ENCODE measurements at regions not wholly inside any gene's neighbourhood (a gene's known extent, or its start where the extent isn't known, plus 50 kb on each side); places are given as distances from the start of the nearest gene placed in this dataset.

DNA sequence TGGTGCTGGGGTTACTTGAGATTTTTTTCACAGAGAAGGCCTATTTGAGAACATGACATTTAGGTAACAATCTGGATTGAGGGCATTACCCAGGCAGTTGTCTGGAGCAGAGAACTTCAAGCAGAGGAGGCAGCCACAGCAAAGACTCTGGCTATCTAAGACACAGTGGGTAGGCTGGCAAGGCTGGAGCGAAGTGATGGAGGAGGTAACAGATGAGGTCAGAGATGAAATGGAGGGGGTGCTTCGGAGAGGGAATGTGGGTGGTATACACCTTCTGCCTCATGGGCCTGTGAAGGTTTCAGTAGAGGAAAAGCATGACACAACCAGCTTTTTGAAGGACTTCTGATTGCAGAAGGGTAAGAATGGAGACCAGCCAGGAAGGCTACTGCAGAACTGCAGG lies 65.9 kb downstream of the TMEM174 start:
- H3K4me3 ChIP-seq (replicated peaks in 1 of 3) = no peak overlapping the region
- H3K9me3 ChIP-seq = no peaks in the 10 kb centered on the region
- no peak for DNase-seq
- intact Hi-C loops (cut with DNase I) = no loop called here
- no peak for TF ChIP-seq POLR2A (IDR thresholded peaks at IDR 0.05)
- TF ChIP-seq, protein P1, sequence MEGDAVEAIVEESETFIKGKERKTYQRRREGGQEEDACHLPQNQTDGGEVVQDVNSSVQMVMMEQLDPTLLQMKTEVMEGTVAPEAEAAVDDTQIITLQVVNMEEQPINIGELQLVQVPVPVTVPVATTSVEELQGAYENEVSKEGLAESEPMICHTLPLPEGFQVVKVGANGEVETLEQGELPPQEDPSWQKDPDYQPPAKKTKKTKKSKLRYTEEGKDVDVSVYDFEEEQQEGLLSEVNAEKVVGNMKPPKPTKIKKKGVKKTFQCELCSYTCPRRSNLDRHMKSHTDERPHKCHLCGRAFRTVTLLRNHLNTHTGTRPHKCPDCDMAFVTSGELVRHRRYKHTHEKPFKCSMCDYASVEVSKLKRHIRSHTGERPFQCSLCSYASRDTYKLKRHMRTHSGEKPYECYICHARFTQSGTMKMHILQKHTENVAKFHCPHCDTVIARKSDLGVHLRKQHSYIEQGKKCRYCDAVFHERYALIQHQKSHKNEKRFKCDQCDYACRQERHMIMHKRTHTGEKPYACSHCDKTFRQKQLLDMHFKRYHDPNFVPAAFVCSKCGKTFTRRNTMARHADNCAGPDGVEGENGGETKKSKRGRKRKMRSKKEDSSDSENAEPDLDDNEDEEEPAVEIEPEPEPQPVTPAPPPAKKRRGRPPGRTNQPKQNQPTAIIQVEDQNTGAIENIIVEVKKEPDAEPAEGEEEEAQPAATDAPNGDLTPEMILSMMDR (IDR thresholded peaks at IDR 0.05) = no peak
- H3K4me1 ChIP-seq = peaks cover 3 to 7% of the 10 kb centered on the region in 2 donors
- no peaks in the 10 kb centered on the region for H3K36me3 ChIP-seq
- H3K27me3 ChIP-seq = peaks cover 10% of the 10 kb centered on the region
- 92 to 95% methylated on average over 2 of the region's 2 CpGs for WGBS, 2 donors
- no peak overlapping the region for H3K27ac ChIP-seq

DNA sequence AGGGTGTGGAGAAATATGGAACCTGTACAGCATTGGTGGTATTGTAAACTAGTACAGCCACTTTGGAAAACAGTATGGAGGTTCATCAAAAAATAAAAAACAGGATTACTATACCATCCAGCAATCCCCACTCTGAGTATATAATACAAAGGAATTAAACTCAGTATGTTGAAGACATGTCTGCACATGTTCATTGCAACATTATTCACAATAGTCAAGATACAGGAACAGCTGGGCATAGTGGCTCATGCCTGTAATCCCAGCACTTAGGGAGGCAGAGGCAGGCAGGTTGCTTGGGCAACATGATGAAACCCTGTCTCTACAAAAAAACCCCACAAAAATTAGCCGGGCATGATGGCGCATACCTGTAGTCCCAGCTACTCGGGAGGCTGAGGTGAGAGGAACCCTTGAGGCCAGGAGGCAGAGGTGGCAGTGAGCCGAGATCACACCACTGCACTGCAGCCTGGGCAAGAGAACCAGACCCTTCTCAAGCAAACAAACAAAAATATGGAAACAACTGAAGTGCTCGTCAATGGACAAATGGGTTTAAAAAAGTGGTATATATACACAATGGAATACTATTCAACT lies 63.6 kb downstream of the TMEM174 start:
- TF ChIP-seq POLR2A (IDR thresholded peaks at IDR 0.05) = no peak
- TF ChIP-seq, protein P1 (IDR thresholded peaks at IDR 0.05) = no peak
- Histone ChIP-seq H3K36me3 (no peaks in the 10 kb centered on the region), H3K27me3 (peaks cover 31% of the 10 kb centered on the region), H3K27ac (no peak overlapping the region), H3K4me3 (replicated peaks in 1 of 3) (no peak overlapping the region), H3K4me1 (peaks cover 16 to 24% of the 10 kb centered on the region in 2 donors), H3K9me3 (no peaks in the 10 kb centered on the region)
- 87 to 92% methylated on average over 5 of the region's 5 CpGs for WGBS, 2 donors
- intact Hi-C loops (cut with DNase I) = no loop called here
- no peak for DNase-seq

DNA sequence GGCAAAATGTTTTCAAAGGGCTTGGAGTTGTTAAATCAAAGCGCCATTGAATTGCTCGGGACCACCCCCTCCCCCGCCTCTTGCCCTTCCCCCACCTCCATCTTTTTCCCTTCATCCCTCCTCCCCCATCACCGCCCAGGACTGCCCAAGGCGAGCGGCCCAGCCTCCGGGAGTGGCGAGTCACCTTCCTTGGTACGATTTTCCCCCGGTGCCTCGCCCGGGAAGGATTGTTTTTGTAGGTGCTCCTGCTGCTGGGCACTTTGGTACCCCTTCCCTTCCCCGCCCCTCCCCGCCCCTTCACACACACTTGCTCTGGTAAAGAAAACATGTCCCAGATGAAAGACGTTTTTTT lies 61.2 kb downstream of the TMEM174 start:
- no peaks in the 10 kb centered on the region for H3K9me3 ChIP-seq
- H3K27ac ChIP-seq = no peak overlapping the region
- intact Hi-C loops (cut with DNase I) = loop anchor here (5.0 kb wide), 1 partner anchor 63 kb away; no protein-coding TSS in a partner anchor
- WGBS, 2 donors = 5 to 8% methylated on average over 15 of the region's 15 CpGs
- peak overlapping the region in 1 of 3 donors; percentile 21 for H3K4me3 ChIP-seq (replicated peaks in 1 of 3)
- no peak for DNase-seq
- peaks cover 51% of the 10 kb centered on the region for H3K27me3 ChIP-seq
- H3K36me3 ChIP-seq = no peaks in the 10 kb centered on the region
- TF ChIP-seq, protein P1 (IDR thresholded peaks at IDR 0.05) = no peak
- no peak for TF ChIP-seq POLR2A (IDR thresholded peaks at IDR 0.05)
- peaks cover 16 to 24% of the 10 kb centered on the region in 2 donors for H3K4me1 ChIP-seq

DNA sequence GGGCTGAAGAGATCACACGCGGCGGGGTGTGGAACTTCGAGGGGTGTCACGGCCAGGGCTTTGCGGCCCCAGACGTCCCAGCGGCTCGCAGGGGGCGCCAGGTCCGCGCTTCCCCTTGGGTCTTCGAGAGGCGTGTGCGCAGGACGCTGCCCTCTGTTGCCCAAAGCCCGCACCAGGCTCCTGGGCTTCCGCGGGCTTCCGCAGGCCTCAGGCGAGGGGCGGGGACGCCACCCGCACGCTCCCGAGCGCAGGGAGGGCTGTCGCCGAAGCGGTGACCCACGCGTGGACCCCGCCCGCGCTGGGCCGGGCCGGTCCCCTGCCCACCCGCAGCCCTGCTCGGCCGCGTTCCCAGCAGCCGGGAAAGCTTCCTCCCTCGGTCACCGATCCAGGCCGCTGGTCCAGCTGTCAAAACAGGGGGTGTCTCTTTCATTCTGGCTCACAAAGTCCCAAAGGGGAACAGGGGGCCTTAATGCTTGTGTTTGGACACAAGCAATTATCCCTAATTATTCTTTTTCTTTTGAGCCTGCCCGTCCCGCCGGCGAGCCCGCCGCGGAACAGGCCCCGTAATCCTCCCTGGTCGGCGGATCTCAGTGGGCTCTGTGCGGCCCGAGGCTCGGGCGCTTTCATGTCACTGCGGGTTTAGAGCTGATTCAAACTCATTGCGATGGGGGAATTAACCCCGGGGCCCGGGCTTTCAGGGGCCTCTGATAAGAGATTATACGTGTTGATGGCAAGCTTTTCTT lies 60.6 kb downstream of the TMEM174 start:
- DNase-seq = no peak
- H3K4me3 ChIP-seq (replicated peaks in 1 of 3) = peak overlapping the region in 1 of 3 donors; percentile 21
- H3K36me3 ChIP-seq = no peaks in the 10 kb centered on the region
- H3K27me3 ChIP-seq = peaks cover 51% of the 10 kb centered on the region
- H3K4me1 ChIP-seq = peaks cover 16 to 24% of the 10 kb centered on the region in 2 donors
- no peaks in the 10 kb centered on the region for H3K9me3 ChIP-seq
- WGBS, 2 donors = 4 to 6% methylated on average over 19 to 33 of the region's 64 CpGs
- TF ChIP-seq, protein P1 (IDR thresholded peaks at IDR 0.05) = no peak
- intact Hi-C loops (cut with DNase I) = loop anchor here (5.0 kb wide), 1 partner anchor 64 kb away; no protein-coding TSS in a partner anchor
- no peak overlapping the region for H3K27ac ChIP-seq

DNA sequence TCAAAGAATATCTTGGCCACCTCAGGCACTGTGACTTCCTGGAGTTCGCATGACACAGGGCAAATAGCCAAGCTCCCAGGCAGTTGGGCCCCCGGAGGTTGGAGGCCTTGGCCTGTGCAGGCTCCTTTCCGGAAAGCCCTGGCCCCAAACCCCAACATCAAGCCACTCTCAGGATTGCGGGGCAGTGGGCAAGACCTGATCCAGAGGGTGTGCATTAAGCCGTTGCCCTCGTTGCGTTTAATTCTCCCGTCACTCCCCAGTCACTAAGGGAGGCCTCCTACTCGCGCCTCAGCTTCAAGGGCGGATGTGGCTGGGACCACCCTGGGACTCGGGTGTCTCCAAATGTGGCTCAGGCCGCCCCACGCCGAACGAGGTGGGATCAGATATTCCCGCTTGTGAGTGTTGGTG lies 60.1 kb downstream of the TMEM174 start:
- H3K4me1 ChIP-seq = peaks cover 16 to 24% of the 10 kb centered on the region in 2 donors
- intact Hi-C loops (cut with DNase I) = loop anchor here (5.0 kb wide), 1 partner anchor 64 kb away; no protein-coding TSS in a partner anchor
- H3K27ac ChIP-seq = no peak overlapping the region
- 8 to 20% methylated on average over 11 of the region's 17 CpGs for WGBS, 2 donors
- no peak for DNase-seq
- no peaks in the 10 kb centered on the region for H3K36me3 ChIP-seq
- H3K9me3 ChIP-seq = no peaks in the 10 kb centered on the region
- H3K4me3 ChIP-seq (replicated peaks in 1 of 3) = peak overlapping the region in 1 of 3 donors; percentile 21
- TF ChIP-seq, protein P1 (IDR thresholded peaks at IDR 0.05) = no peak
- no peak for TF ChIP-seq POLR2A (IDR thresholded peaks at IDR 0.05)
- H3K27me3 ChIP-seq = peaks cover 51% of the 10 kb centered on the region
